Panc1 (cell line): ENCODE measurements at regions not wholly inside any gene's neighbourhood (a gene's known extent, or its start where the extent isn't known, plus 50 kb on each side); places are given as distances from the start of the nearest gene placed in this dataset.

Source experiments
- POLR2AphosphoS5 ChIP-seq: IDR thresholded peaks from 2 replicates; pipeline ENCODE4 v1.6.1; 2012; ENCODE audit warnings: mild to moderate bottlenecking, low read depth, low read length, moderate library complexity
- SIN3A ChIP-seq: IDR thresholded peaks from 2 replicates; pipeline ENCODE4 v1.6.1; 2012; ENCODE audit warnings: low read depth, mild to moderate bottlenecking, low read length, moderate library complexity, borderline replicate concordance; ENCODE audit not compliant: insufficient read depth
- TCF7L2 ChIP-seq: IDR thresholded peaks from 2 replicates; pipeline ENCODE4 v1.6.1; 2011; ENCODE audit warnings: mild to moderate bottlenecking, low read depth, low read length, inconsistent platforms
- TF ChIP-seq, protein P1 (sequence below): fragments of 450-650 bp; IDR thresholded peaks from 2 replicates; pipeline ENCODE4 v1.5.1; 2017; ENCODE audit warnings: mild to moderate bottlenecking
- TF ChIP-seq, protein P2 (sequence below), 2 experiments: IDR thresholded peaks; 2 replicates each; pipeline ENCODE4 v1.6.1; 2011 to 2012; ENCODE audit warnings: low read depth in 2 of 2, control low read depth in 1 of 2, low read length in 1 of 2, mild to moderate bottlenecking in 1 of 2, moderate library complexity in 1 of 2; ENCODE audit not compliant: insufficient read depth in 1 of 2

DNA sequence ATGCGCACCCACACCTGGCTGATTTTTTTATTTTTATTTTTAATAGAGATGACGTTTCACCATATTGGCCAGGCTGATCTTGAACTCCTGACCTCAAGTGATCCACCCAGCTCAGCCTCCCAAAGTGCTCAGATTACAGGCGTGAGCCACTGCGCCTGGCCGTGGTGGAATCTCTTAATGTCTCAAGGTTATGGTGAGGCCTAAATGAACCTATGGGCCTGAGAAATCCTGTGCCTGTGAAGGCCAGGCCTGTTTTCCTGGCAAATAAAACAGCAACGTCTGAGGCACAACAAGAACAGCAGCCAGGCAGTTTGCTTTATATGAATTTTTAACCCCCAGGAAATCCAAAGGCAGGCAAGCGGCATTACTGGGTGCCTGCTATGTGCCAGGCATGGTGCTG lies 297.5 kb upstream of the ZMIZ1 start:
- TF ChIP-seq, protein P1, sequence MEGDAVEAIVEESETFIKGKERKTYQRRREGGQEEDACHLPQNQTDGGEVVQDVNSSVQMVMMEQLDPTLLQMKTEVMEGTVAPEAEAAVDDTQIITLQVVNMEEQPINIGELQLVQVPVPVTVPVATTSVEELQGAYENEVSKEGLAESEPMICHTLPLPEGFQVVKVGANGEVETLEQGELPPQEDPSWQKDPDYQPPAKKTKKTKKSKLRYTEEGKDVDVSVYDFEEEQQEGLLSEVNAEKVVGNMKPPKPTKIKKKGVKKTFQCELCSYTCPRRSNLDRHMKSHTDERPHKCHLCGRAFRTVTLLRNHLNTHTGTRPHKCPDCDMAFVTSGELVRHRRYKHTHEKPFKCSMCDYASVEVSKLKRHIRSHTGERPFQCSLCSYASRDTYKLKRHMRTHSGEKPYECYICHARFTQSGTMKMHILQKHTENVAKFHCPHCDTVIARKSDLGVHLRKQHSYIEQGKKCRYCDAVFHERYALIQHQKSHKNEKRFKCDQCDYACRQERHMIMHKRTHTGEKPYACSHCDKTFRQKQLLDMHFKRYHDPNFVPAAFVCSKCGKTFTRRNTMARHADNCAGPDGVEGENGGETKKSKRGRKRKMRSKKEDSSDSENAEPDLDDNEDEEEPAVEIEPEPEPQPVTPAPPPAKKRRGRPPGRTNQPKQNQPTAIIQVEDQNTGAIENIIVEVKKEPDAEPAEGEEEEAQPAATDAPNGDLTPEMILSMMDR = no peak
- TF ChIP-seq, protein P2, sequence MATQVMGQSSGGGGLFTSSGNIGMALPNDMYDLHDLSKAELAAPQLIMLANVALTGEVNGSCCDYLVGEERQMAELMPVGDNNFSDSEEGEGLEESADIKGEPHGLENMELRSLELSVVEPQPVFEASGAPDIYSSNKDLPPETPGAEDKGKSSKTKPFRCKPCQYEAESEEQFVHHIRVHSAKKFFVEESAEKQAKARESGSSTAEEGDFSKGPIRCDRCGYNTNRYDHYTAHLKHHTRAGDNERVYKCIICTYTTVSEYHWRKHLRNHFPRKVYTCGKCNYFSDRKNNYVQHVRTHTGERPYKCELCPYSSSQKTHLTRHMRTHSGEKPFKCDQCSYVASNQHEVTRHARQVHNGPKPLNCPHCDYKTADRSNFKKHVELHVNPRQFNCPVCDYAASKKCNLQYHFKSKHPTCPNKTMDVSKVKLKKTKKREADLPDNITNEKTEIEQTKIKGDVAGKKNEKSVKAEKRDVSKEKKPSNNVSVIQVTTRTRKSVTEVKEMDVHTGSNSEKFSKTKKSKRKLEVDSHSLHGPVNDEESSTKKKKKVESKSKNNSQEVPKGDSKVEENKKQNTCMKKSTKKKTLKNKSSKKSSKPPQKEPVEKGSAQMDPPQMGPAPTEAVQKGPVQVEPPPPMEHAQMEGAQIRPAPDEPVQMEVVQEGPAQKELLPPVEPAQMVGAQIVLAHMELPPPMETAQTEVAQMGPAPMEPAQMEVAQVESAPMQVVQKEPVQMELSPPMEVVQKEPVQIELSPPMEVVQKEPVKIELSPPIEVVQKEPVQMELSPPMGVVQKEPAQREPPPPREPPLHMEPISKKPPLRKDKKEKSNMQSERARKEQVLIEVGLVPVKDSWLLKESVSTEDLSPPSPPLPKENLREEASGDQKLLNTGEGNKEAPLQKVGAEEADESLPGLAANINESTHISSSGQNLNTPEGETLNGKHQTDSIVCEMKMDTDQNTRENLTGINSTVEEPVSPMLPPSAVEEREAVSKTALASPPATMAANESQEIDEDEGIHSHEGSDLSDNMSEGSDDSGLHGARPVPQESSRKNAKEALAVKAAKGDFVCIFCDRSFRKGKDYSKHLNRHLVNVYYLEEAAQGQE (IDR thresholded peaks at IDR 0.05; ENCODE audit: insufficient read depth in 1 of 2, low read depth in 2 of 2, low read length in 1 of 2) = no peak
- TF ChIP-seq TCF7L2 = no peak
- TF ChIP-seq SIN3A = no peak
- TF ChIP-seq POLR2AphosphoS5 = no peak
